ENCODE measurements at regions not wholly inside any gene's neighbourhood (a gene's known extent, or its start where the extent isn't known, plus 50 kb on each side); places are given as distances from the start of the nearest gene placed in this dataset.

GRCh38 chr6:54690596-54690995 is 156.0 kb upstream of the FAM83B start:
- no peaks in the 10 kb centered on the region for H3K4me1 Mint-ChIP-seq
- no peak overlapping the region for H3K4me3 Mint-ChIP-seq
- H3K27ac Mint-ChIP-seq = no peak overlapping the region

DNA sequence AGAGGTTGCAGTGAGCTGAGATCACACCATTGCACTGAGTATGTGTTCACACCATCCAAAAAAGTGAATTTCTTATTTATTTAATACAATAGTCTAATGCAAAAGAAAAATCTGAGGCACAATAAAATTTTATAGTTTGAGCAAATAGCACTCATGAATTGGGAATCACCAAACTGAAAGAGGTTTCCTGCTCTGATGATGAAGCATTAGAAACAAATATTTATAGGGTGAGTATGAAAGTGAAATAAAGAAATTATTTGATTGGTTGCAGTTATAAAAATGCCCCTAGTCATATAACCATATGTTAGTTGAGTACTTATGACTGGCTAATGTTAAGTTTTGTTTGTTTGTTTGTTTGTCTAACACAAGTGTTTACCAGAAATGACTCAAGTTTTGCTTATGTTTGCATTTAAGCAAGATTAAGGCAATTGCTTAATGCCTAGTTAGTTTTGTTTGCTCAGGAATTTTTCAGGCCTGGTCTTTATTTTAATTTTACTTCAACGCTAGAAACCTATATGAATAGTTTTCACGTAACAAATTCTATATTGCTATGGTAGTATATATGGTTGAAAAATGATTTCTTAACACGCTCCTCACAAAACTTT is 151.5 kb upstream of the FAM83B start:
- no peak for DNase-seq
- peaks cover 0 to 8% (median 0%) of the 10 kb centered on the region in 7 donors for H3K9me3 Mint-ChIP-seq
- H3K4me1 Mint-ChIP-seq = peaks cover 0 to 4% (median 0%) of the 10 kb centered on the region in 3 donors
- no peaks in the 10 kb centered on the region for H3K36me3 Mint-ChIP-seq
- no peak overlapping the region for H3K27ac Mint-ChIP-seq
- ATAC-seq (ENCODE audit: low read depth in 2 of 2) = no peak
- no peaks in the 10 kb centered on the region for H3K27me3 Mint-ChIP-seq
- no peak overlapping the region for H3K4me3 Mint-ChIP-seq

More at GRCh38 chr6:54690596-54690995, 156.0 kb upstream of the FAM83B start:
- Mint-ChIP-seq H3K27me3 (no peaks in the 10 kb centered on the region), H3K36me3 (no peaks in the 10 kb centered on the region), H3K9me3 (peaks cover 0 to 4% (median 0%) of the 10 kb centered on the region in 7 donors)
- ATAC-seq (ENCODE audit: low read depth in 2 of 2) (no peak), DNase-seq (no peak)

- no peaks in the 10 kb centered on the region for H3K27me3 Mint-ChIP-seq
- no peak for ATAC-seq (ENCODE audit: low read depth in 2 of 2)
- no peak for DNase-seq
- no peak overlapping the region for H3K27ac Mint-ChIP-seq
- no peak overlapping the region for H3K4me3 Mint-ChIP-seq
- H3K9me3 Mint-ChIP-seq = peaks cover 0 to 8% (median 0%) of the 10 kb centered on the region in 7 donors
- no peaks in the 10 kb centered on the region for H3K36me3 Mint-ChIP-seq
- peaks cover 0 to 4% (median 0%) of the 10 kb centered on the region in 3 donors for H3K4me1 Mint-ChIP-seq
These were observed 150.8 kb upstream of the FAM83B start for GRCh38 chr6:54695815-54696214.

GRCh38 chr6:54697424-54697823 is 149.1 kb upstream of the FAM83B start:
- ATAC-seq (ENCODE audit: low read depth in 2 of 2) = no peak
- no peak overlapping the region for H3K4me3 Mint-ChIP-seq
- H3K9me3 Mint-ChIP-seq = peaks cover 0 to 8% (median 0%) of the 10 kb centered on the region in 7 donors
- no peaks in the 10 kb centered on the region for H3K27me3 Mint-ChIP-seq
- no peak for DNase-seq
- H3K4me1 Mint-ChIP-seq = peaks cover 0 to 4% (median 0%) of the 10 kb centered on the region in 3 donors
- peak overlapping the region in 1 of 6 donors; percentile 93 for H3K27ac Mint-ChIP-seq
- no peaks in the 10 kb centered on the region for H3K36me3 Mint-ChIP-seq

DNA sequence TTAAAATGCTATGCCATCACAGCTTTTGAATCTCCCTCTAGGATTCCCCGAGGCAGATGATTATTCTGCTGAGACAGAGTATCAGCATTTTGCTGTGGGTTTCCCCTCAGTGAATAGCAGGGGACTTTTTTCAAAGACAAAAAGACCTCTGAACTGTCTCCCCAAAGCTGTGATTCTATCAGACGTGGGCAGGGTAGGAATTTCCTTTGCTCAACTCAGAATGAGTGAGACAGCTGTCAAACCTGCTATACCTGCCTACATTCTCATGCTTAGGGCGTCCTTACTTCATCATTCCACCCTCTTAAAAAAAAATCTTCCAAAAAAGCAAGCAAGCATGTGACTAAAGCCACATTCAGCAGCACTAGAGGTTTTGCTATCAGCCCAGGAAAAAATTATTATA is 147.6 kb upstream of the FAM83B start:
- Mint-ChIP-seq H3K36me3 (no peaks in the 10 kb centered on the region), H3K27ac (peak overlapping the region in 1 of 6 donors; percentile 63), H3K4me1 (peaks cover 0 to 4% (median 0%) of the 10 kb centered on the region in 3 donors), H3K4me3 (no peak overlapping the region), H3K9me3 (peaks cover 0 to 5% (median 0%) of the 10 kb centered on the region in 7 donors), H3K27me3 (no peaks in the 10 kb centered on the region)
- DNase-seq = no peak
- no peak for ATAC-seq (ENCODE audit: low read depth in 2 of 2)

DNA sequence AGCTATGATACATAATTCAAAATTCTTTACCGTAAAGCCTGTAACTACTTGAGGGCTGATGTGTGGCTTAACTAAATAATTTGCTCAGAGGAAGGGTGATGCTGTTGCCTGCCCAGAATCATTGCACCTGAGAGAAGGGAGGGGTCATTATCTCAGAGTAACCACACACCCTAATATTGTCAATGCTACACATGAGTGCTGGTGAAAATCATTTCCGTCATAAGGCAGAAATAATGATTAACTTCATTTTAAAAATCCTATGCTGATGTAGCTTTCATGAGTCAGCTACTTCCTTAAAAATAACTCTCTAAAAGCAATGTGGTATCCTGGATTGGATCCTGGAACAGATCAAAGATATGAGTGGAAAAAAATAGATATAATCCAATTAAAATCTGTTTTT is 146.4 kb upstream of the FAM83B start:
- Mint-ChIP-seq H3K9me3 (peaks cover 0 to 4% (median 0%) of the 10 kb centered on the region in 7 donors), H3K27ac (no peak overlapping the region)
- DNase-seq = no peak

DNA sequence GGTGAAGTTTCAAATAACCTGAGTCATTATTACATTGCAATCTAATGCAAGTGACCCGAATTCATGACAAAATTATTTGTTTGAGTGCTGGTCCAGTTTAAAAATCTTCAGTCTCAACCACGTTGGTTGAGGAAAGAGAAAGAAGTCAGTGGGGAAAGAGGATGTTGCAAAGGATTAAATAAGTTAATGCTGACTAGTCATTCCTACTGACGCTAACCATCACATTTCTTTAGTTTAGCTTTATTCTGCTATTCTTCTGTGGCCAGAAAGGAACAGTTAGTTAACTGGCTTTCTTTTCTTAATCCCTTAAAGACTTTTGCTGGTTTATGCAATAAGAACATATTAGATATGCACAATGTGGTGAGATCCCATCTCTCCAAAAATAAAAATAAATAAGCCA is 143.8 kb upstream of the FAM83B start:
- H3K9me3 Mint-ChIP-seq = no peaks in the 10 kb centered on the region
- no peaks in the 10 kb centered on the region for H3K36me3 Mint-ChIP-seq
- H3K4me1 Mint-ChIP-seq = no peaks in the 10 kb centered on the region
- H3K27ac Mint-ChIP-seq = no peak overlapping the region
- ATAC-seq (ENCODE audit: low read depth in 2 of 2) (no peak), DNase-seq (no peak)
- no peak overlapping the region for H3K4me3 Mint-ChIP-seq
- no peaks in the 10 kb centered on the region for H3K27me3 Mint-ChIP-seq

More for the DNA sequence above, 146.4 kb upstream of the FAM83B start:
- ATAC-seq (ENCODE audit: low read depth in 2 of 2) = no peak
- Mint-ChIP-seq H3K4me1 (peaks cover 0 to 4% (median 0%) of the 10 kb centered on the region in 3 donors), H3K36me3 (no peaks in the 10 kb centered on the region), H3K4me3 (no peak overlapping the region), H3K27me3 (no peaks in the 10 kb centered on the region)

- no peaks in the 10 kb centered on the region for H3K4me1 Mint-ChIP-seq
- H3K27ac Mint-ChIP-seq = no peak overlapping the region
- DNase-seq (no peak), ATAC-seq (ENCODE audit: low read depth in 2 of 2) (no peak)
- no peaks in the 10 kb centered on the region for H3K36me3 Mint-ChIP-seq
- no peaks in the 10 kb centered on the region for H3K27me3 Mint-ChIP-seq
- peaks cover 0 to 1% (median 0%) of the 10 kb centered on the region in 7 donors for H3K9me3 Mint-ChIP-seq
- no peak overlapping the region for H3K4me3 Mint-ChIP-seq
These were observed 140.2 kb upstream of the FAM83B start for GRCh38 chr6:54706391-54706790.

DNA sequence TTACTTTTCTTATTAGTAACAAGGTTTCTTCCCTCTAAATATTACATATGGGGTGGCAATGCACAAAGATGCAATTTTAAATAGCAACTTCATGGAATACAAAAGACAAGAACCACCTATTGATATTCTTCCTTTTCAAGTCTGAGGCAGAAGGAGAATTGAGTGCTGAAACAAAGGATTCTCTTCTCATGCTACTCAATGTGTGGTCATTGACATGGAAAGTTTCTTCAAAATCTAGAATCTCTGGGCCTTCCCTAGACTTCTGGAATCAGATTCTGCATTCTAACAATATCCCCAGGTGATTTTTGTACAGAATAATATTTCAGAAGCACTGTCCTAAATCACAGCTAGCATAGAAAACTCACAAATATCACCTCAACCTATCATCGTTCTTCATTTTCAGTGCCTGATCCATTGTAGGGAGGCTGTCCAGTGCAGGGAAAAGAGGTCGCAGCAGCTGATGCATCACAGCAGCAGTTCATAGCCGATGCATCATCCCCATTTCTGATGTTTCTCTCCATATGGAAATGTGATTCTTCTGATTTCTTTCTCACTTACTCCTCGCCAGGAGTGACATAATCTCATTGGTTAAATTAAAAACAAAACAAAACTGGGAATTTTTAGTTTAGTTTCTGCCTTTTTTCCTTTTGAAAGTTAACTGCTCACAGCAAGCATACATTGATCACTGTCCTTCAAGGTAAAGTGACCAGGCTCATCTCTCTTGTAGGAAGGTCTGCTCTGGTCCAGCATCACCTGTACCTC is 139.5 kb upstream of the FAM83B start:
- ATAC-seq (ENCODE audit: low read depth in 2 of 2) (no peak), DNase-seq (no peak)
- Mint-ChIP-seq H3K27me3 (no peaks in the 10 kb centered on the region), H3K36me3 (no peaks in the 10 kb centered on the region), H3K4me1 (no peaks in the 10 kb centered on the region), H3K4me3 (no peak overlapping the region), H3K27ac (no peak overlapping the region), H3K9me3 (peaks cover 0 to 1% (median 0%) of the 10 kb centered on the region in 7 donors)

- Mint-ChIP-seq H3K4me3 (no peak overlapping the region), H3K9me3 (peaks cover 0 to 1% (median 0%) of the 10 kb centered on the region in 7 donors), H3K36me3 (no peaks in the 10 kb centered on the region), H3K4me1 (no peaks in the 10 kb centered on the region), H3K27me3 (no peaks in the 10 kb centered on the region), H3K27ac (no peak overlapping the region)
- DNase-seq (no peak), ATAC-seq (ENCODE audit: low read depth in 2 of 2) (no peak)
These were observed 136.1 kb upstream of the FAM83B start for GRCh38 chr6:54710456-54710855.

DNA sequence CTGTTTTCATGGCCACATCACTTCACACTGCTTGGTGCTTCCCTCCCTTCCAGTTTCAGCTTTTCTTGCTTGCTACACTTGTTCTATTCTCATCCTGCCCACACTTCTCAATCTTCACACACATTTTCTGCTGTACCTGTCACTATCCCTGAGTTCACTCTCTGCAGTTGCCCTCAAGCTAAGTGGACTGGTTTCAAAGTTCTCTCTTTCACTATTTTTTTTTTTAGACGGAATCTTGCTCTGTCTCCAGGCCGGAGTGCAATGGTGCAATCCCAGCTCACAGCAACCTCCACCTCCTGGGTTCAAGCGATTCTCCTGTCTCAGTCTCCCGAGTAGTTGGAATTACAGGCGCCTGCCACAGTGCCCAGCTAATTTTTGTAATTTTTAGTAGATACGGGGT is 130.6 kb upstream of the FAM83B start:
- Mint-ChIP-seq H3K27me3 (no peaks in the 10 kb centered on the region), H3K9me3 (no peaks in the 10 kb centered on the region), H3K4me1 (no peaks in the 10 kb centered on the region), H3K4me3 (no peak overlapping the region), H3K27ac (no peak overlapping the region), H3K36me3 (no peaks in the 10 kb centered on the region)
- ATAC-seq (ENCODE audit: low read depth in 2 of 2) = no peak
- DNase-seq = no peak

- DNase-seq (no peak), ATAC-seq (ENCODE audit: low read depth in 2 of 2) (no peak)
- H3K27me3 Mint-ChIP-seq = no peaks in the 10 kb centered on the region
- no peak overlapping the region for H3K27ac Mint-ChIP-seq
- H3K9me3 Mint-ChIP-seq = no peaks in the 10 kb centered on the region
- no peaks in the 10 kb centered on the region for H3K4me1 Mint-ChIP-seq
- no peak overlapping the region for H3K4me3 Mint-ChIP-seq
- no peaks in the 10 kb centered on the region for H3K36me3 Mint-ChIP-seq
These were observed 129.7 kb upstream of the FAM83B start for GRCh38 chr6:54716877-54717276.

GRCh38 chr6:54717849-54718455 is 128.6 kb upstream of the FAM83B start:
- H3K4me1 Mint-ChIP-seq = no peaks in the 10 kb centered on the region
- ATAC-seq (ENCODE audit: low read depth in 2 of 2) (peak; percentile 40 to 54), DNase-seq (peak; percentile 14)
- no peak overlapping the region for H3K27ac Mint-ChIP-seq
- H3K36me3 Mint-ChIP-seq = no peaks in the 10 kb centered on the region
- no peaks in the 10 kb centered on the region for H3K27me3 Mint-ChIP-seq
- H3K9me3 Mint-ChIP-seq = no peaks in the 10 kb centered on the region
- H3K4me3 Mint-ChIP-seq = no peak overlapping the region

GRCh38 chr6:54718541-54719023 is 128.0 kb upstream of the FAM83B start:
- no peaks in the 10 kb centered on the region for H3K27me3 Mint-ChIP-seq
- H3K27ac Mint-ChIP-seq = no peak overlapping the region
- DNase-seq = no peak
- no peaks in the 10 kb centered on the region for H3K9me3 Mint-ChIP-seq
- H3K4me1 Mint-ChIP-seq = no peaks in the 10 kb centered on the region
- no peak overlapping the region for H3K4me3 Mint-ChIP-seq
- no peaks in the 10 kb centered on the region for H3K36me3 Mint-ChIP-seq
- ATAC-seq (ENCODE audit: low read depth in 2 of 2) = no peak

Data from naive B cell (primary cell).